ENCODE measurements at regions not wholly inside any gene's neighbourhood (a gene's known extent, or its start where the extent isn't known, plus 50 kb on each side); places are given as distances from the start of the nearest gene placed in this dataset.

DNA sequence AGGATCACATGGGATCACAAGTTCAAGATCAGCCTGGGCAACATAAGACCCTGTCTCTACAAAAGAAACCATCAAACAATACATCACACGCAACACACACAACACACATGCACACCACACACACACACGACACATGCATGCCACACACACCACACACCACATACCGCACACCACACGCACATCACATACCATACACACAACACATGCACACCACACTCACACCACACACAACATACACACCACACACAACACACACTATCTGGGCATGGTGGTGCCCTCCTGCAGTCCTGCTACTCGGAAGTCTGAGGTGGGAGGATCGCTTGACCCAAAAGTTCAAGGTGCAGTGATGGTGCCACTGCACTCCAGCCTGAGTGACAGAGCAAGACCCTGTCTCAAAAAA lies 198.3 kb downstream of the USP12 start:
- peak overlapping the region; percentile 84 for H3K23ac ChIP-seq (ENCODE audit: insufficient read length)
- H3K4me1 ChIP-seq (replicated peaks in 1 of 4; ENCODE audit: control insufficient read depth in 3 of 4, insufficient read depth in 4 of 4, low read length in 3 of 4), result no peaks in the 10 kb centered on the region; a peak in 2 of 7 replicates
- H3K9ac ChIP-seq (replicated peaks in 1 of 4; ENCODE audit: extremely low read depth in 1 of 4, low read depth in 3 of 4, low read length in 3 of 4), result no peak overlapping the region
- no peak overlapping the region for H4K8ac ChIP-seq (ENCODE audit: extremely low read depth, insufficient read depth, low read length)
- H3K14ac ChIP-seq (ENCODE audit: insufficient read length), result no peak overlapping the region
- no peak overlapping the region for H3K4me3 ChIP-seq (ENCODE audit: extremely low read depth in 1 of 4, insufficient read depth in 2 of 4, low read depth in 3 of 4, low read length in 4 of 4)
- no peak overlapping the region for H2BK120ac ChIP-seq (replicated peaks; ENCODE audit: low read depth, low read length)
- no peak overlapping the region for H3K56ac ChIP-seq (replicated peaks; ENCODE audit: insufficient read length, low read depth, low read length)
- 0 out of 2 replicates have a peak, but pooled peaks cover 3% of the 10 kb centered on the region for H3K79me1 ChIP-seq (ENCODE audit: low read depth, low read length)
- no peak overlapping the region; the same call in 1 of the 2 replicates for H2BK12ac ChIP-seq (ENCODE audit: low read depth, low read length)
- peaks cover 3% of the 10 kb centered on the region; the same call in 1 of the 2 replicates for H3K23me2 ChIP-seq (ENCODE audit: low read depth, low read length)
- H3K27ac ChIP-seq (ENCODE audit: low read depth, low read length), result no peak overlapping the region
- H2AK5ac ChIP-seq (ENCODE audit: low read depth, low read length), result peak overlapping the region; percentile 20; the same call in 1 of the 2 replicates
- no peak overlapping the region for H3K4me2 ChIP-seq (ENCODE audit: insufficient read depth in 1 of 2, low read depth in 2 of 2, low read length in 2 of 2)
- no peak for DNase-seq (ENCODE audit: low read depth in 1 of 2, low spot score in 2 of 2)
- no peak overlapping the region for H3K18ac ChIP-seq (ENCODE audit: extremely low read depth, low read length)
- no peaks in the 10 kb centered on the region; a peak in 1 of 7 replicates for H3K27me3 ChIP-seq (replicated peaks in 1 of 4; ENCODE audit: control insufficient read depth in 3 of 4, extremely low read depth in 1 of 4, insufficient read depth in 3 of 4, low read length in 3 of 4)
- H4K20me1 ChIP-seq (replicated peaks in 1 of 2; ENCODE audit: control insufficient read depth in 1 of 2, insufficient read depth in 2 of 2, low read length in 2 of 2), result peaks cover 0 to 4% of the 10 kb centered on the region in 2 experiments
- no peaks in the 10 kb centered on the region for H3K36me3 ChIP-seq (ENCODE audit: control insufficient read depth in 2 of 4, insufficient read depth in 4 of 4, low read length in 3 of 4)
- ChIA-PET POLR2A (ENCODE audit: partially characterized antibody) (no interaction called here), CTCF (ENCODE audit: partially characterized antibody) (interaction anchor here (1.1 to 3.3 kb wide), 6 partner anchors 10 to 389 kb away, joined by 3 to 22 read pairs (median 10); no protein-coding TSS in a partner anchor)
- no peak for FAIRE-seq
- H3K9me3 ChIP-seq (ENCODE audit: insufficient read depth in 2 of 2, low read depth in 1 of 2, low read length in 1 of 2), result no peaks in the 10 kb centered on the region
- H2BK5ac ChIP-seq (ENCODE audit: low read depth, low read length), result no peak overlapping the region
- H3K4ac ChIP-seq (replicated peaks; ENCODE audit: insufficient read length, low read depth, low read length), result no peak overlapping the region
- no peak overlapping the region for H2BK15ac ChIP-seq (ENCODE audit: low read length)
- H3K79me2 ChIP-seq (ENCODE audit: control insufficient read depth in 1 of 2, insufficient read depth in 2 of 2, low read length in 2 of 2), result no peaks in the 10 kb centered on the region
- no peak for TF ChIP-seq BACH1 (IDR thresholded peaks at IDR 0.05; ENCODE audit: low read length)
- no peak overlapping the region for H2AFZ ChIP-seq (ENCODE audit: low read length)
- WGBS, 2 experiments (ENCODE audit: extremely low coverage in 1 of 2, insufficient coverage in 1 of 2, insufficient read length in 1 of 2, insufficient replicate concordance in 2 of 2, low coverage in 1 of 2, low lambda C conversion rate in 2 of 2, missing lambda C conversion rate in 1 of 2), result 77% methylated on average over 6 of the region's 6 CpGs; no CpG with 5 or more reads in 1 of the 2 experiments
- H4K91ac ChIP-seq (replicated peaks; ENCODE audit: insufficient read length, low read length), result peak overlapping the region; percentile 93
- no peak overlapping the region for H4K5ac ChIP-seq (ENCODE audit: insufficient read length, low read depth, low read length)
- H2BK20ac ChIP-seq (ENCODE audit: low read length), result no peak overlapping the region

Data from H1 (cell line).